AG09309 (cell line): ENCODE measurements at regions not wholly inside any gene's neighbourhood (a gene's known extent, or its start where the extent isn't known, plus 50 kb on each side); places are given as distances from the start of the nearest gene placed in this dataset.
A peak's percentile ranks its signal among the peaks of the same experiment; 100 is the strongest.
"Not testable (repeated sequence)": the region's sequence is repeated elsewhere in the genome, so short reads cannot be mapped to it uniquely, and the experiment has no call there.

Experiments used
- DNase-seq: peaks from one replicate; pipeline ENCODE4 v3.0.0-alpha.2; 2010; ENCODE audit warnings: low read depth
- H3K4me3 ChIP-seq: 2 replicates; pipeline ENCODE4 v1.5.1; 2011; ENCODE audit warnings: mild to moderate bottlenecking, low read depth, low read length, moderate library complexity; ENCODE audit not compliant: control insufficient read depth
- CTCF ChIP-seq: IDR thresholded peaks from 2 replicates; pipeline ENCODE4 v1.5.1; 2011; ENCODE audit warnings: mild to moderate bottlenecking, low read depth, low read length, inconsistent platforms; ENCODE audit not compliant: insufficient read depth, control insufficient read depth; ENCODE audit errors: missing control alignments

DNA sequence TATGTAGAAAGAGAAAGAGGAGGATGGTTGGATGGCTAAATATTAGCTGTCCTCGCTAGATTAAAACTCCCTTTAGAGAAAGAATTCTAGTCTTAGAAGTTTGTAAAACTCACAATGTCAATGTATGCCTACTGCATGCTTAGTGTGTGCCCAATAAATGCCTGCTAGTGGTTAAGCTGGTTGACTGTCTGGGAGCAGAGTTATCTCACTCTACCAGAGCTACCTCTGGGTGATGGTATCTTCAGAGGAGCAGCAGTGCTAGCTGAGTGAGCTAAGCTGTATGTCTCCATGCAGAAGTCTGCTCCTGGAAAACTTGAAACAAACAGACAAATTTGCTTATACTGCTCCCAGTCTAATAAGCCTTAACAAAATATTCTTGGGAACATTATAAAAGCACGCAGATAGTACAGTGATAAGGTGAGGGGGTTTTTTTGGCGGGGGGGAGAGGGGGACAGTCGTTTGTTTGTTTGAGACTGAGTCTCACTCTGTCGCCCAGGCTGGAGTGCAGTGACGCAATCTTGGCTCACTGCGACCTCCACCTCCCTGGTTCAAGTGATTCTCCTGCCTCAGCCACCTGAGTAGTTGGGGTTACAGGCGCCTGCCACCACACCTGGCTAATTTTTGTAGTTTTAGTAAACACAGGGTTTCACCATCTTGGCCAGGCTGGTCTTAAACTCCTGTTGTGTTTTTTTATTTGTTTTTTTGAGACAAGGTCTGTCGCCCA is 202.8 kb upstream of the TSC22D1 start:
- H3K4me3 ChIP-seq, result no peak overlapping the region
- DNase-seq, result no peak
- no peak for TF ChIP-seq CTCF

DNA sequence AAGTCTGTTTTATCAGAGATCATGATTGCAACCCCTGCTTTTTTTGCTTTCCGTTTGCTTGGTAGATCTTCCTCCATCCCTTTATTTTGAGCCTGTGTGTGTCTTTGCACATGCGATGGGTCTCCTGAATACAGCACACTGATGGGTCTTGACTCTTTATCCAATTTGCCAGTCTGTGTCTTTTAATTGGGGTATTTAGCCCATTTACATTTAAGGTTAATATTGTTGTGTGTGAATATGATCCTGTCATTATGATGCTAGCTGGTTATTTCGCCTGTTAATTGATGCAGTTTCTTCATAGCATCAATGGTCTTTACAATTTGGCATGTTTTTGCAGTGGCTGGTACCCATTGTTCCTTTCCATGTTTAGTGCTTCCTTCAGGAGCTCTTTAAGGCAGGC is 199.2 kb upstream of the TSC22D1 start:
- DNase-seq, H3K4me3 ChIP-seq: not testable (repeated sequence)

DNA sequence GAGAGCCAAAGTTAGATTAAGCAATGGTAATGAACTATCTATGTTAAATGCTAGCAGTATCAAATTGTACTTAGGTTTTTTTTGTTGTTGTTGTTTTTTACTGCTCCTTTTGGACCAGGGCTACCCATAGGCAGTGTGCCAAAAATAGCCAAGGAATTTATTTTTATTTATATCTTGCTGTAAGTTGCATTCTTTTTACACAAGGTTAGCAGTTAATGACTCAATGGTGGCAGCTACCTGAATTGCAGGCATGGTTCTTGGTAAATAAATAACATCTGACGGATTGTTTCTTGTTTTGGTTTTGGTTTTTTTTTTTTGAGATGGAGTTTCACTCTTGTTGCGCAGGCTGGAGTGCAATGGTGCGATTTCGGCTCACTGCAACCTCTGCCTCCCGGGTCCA is 194.8 kb upstream of the TSC22D1 start:
- no peak for TF ChIP-seq CTCF

DNA sequence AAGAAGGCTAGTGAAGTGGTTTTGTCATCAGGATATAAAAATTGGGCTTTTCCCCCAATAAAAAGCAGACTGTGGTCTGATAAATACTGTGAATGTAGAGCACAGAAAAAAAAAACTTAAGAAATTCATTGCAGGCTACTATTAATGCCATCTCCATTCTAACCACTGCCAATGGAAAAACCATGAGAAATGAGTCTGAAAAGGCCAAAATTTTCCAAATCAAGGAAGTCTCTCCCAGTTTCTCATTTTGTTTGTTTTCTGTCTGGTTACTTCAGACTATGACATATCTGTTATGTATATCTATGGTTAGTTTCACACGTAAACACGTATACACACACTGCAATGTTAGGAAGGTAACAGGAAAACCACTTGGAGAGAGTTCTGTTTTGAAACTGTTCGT is 193.6 kb upstream of the TSC22D1 start:
- TF ChIP-seq CTCF, result no peak
- H3K4me3 ChIP-seq, result no peak overlapping the region
- peak; percentile 32 for DNase-seq

More for the DNA sequence above, 194.8 kb upstream of the TSC22D1 start:
- DNase-seq, result no peak
- H3K4me3 ChIP-seq, result no peak overlapping the region

DNA sequence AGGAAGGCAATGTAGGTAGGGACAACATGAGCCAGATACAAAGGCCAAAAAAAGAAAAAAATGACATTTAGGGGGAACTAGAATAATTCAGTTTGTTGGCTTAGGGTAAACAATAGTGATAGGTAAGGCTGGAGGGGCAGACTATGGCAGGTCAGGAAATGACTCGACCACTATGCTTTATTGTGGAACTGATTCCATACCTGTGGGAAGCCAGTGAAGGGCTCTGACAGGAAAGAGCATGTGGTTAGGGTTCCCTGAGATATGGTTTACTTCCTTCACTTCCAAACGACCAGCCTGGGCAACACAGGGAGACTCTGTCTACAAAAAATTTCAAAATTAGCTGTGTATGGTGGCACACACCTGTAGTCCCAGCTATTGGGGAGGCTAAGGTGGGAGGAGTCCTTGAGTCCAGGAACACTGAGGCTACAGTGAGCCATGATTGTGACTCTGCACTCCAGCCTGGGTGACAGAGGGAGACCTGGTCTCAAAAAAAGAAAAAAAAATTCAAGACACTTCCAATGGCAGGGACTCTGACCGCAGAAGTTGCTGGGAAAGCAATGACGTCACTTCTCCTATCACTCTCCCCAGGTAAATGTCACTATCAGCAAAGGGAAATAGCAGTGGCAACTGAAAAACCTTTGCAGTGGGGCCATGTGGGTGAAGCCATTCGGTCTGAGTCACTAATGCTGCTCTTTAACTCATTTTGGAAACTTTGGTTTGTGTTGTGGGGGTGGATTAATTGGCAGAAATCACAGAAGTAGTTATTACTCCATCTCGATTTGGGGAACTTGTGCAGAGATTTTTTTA is 192.8 kb upstream of the TSC22D1 start:
- no peak for TF ChIP-seq CTCF
- DNase-seq, result peak; percentile 3
- no peak overlapping the region for H3K4me3 ChIP-seq

DNA sequence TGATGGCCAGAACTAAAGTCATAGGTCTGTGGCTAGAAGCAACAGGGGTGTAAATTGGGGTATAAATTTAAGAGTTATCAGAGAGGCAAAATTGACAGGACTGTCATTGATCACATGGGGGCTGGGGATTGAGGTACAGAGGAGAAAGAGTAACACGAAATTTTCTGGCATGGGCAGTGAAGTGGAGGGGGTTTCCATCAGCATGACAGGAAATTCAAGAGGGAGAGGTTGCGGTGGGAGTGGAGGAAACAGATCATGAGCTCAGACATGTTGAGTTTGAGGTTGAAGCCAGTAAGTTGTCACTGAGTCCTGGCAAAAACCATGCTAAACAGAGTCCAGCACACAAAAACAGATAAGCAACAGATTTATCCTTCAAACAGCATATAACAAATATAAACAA is 192.1 kb upstream of the TSC22D1 start:
- no peak for TF ChIP-seq CTCF
- no peak for DNase-seq
- H3K4me3 ChIP-seq, result no peak overlapping the region

DNA sequence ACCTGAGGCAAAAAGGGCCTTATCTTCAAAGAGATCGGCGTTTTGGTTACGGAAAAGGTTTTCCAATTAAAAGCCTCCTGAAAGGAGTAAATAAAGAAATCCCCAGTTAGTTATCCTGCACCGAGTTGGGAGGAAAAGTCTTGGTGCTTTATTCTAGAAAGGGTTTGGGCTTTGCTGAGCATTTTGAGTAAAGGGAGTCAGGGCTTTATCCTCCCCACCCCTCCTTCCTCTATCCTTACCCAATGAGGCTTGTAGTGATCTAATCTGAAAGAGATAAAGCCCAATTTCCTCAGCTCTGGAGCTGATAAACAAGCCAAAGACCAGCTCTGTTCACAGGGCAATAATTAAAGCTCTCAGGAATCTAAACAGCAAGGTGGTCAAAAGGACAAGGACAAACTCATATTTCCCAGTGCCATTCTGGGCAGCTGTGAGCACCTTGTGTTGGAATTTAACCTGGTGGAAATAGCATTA is 188.9 kb upstream of the TSC22D1 start:
- no peak for DNase-seq
- no peak for TF ChIP-seq CTCF
- no peak overlapping the region for H3K4me3 ChIP-seq
